Activated CD8-positive, alpha-beta T cell treated with anti-CD3 and anti-CD28 coated beads for 36 hours (primary cell): ENCODE measurements at regions not wholly inside any gene's neighbourhood (a gene's known extent, or its start where the extent isn't known, plus 50 kb on each side); places are given as distances from the start of the nearest gene placed in this dataset.

Source experiments
- ATAC-seq: fragments of 200-7000 bp; cut with Tn5 transposase; one replicate; pipeline ENCODE4 v1.10.0; 2021; ENCODE audit warnings: mild to moderate bottlenecking, moderate library complexity
- CTCF ChIA-PET: fragments of 350-600 bp; sonication (Branson Sonifier 250); formaldehyde crosslinking; loops from one replicate; lab custom pipeline; 2021; ENCODE audit warnings: antibody characterized with exemption; lab: Charles Lee
- POLR2A ChIA-PET: fragments of 350-600 bp; sonication (Branson Sonifier 250); formaldehyde crosslinking; loops from one replicate; lab custom pipeline; 2021; ENCODE audit warnings: antibody characterized with exemption; lab: Charles Lee
- DNase-seq: peaks from one replicate; pipeline ENCODE4 v3.0.0-alpha.2; 2020
- H3K27ac Mint-ChIP-seq: one replicate; pipeline ENCODE4 v1.8.0; 2021; ENCODE audit warnings: mild to moderate bottlenecking, mixed read lengths
- H3K27me3 Mint-ChIP-seq: one replicate; pipeline ENCODE4 v1.8.0; 2021; ENCODE audit warnings: mixed read lengths
- H3K36me3 Mint-ChIP-seq: one replicate; pipeline ENCODE4 v1.8.0; 2021; ENCODE audit warnings: low read depth, mixed read lengths
- H3K4me1 Mint-ChIP-seq: one replicate; pipeline ENCODE4 v1.8.0; 2021; ENCODE audit warnings: low read depth, mixed read lengths
- H3K4me3 Mint-ChIP-seq: one replicate; pipeline ENCODE4 v1.8.0; 2021; ENCODE audit warnings: mild to moderate bottlenecking, moderate library complexity, mixed read lengths
- H3K9me3 Mint-ChIP-seq: one replicate; pipeline ENCODE4 v1.8.0; 2021; ENCODE audit warnings: mixed read lengths
- CTCF ChIP-seq: fragments of 200-600 bp; IDR thresholded peaks from one replicate; pipeline ENCODE4 v1.8.0; 2022; ENCODE audit warnings: antibody characterized with exemption, mild to moderate bottlenecking
- intact Hi-C: fragments of 100-400 bp; cut with micrococcal nuclease; formaldehyde crosslinking; loops from one replicate; pipeline ENCODE4 v1.10.0; 2022

- ChIA-PET CTCF (no interaction called here), POLR2A (no interaction called here)
- DNase-seq = no peak
- Mint-ChIP-seq H3K36me3 (no peaks in the 10 kb centered on the region), H3K4me1 (no peaks in the 10 kb centered on the region), H3K27ac (no peak overlapping the region), H3K27me3 (peaks cover 3% of the 10 kb centered on the region), H3K9me3 (no peaks in the 10 kb centered on the region), H3K4me3 (no peak overlapping the region)
- ATAC-seq = no peak
- TF ChIP-seq CTCF = no peak
- intact Hi-C loops = no loop called here
These were observed 67.3 kb upstream of the ONECUT1 start for GRCh38 chr15:52857471-52857870.

GRCh38 chr15:52856286-52856685, 66.2 kb upstream of the ONECUT1 start:
- Mint-ChIP-seq H3K27me3 (peaks cover 3% of the 10 kb centered on the region), H3K36me3 (no peaks in the 10 kb centered on the region), H3K27ac (no peak overlapping the region), H3K9me3 (no peaks in the 10 kb centered on the region), H3K4me1 (no peaks in the 10 kb centered on the region), H3K4me3 (no peak overlapping the region)
- TF ChIP-seq CTCF = no peak
- DNase-seq (no peak), ATAC-seq (no peak)
- intact Hi-C loops = no loop called here
- ChIA-PET POLR2A (no interaction called here), CTCF (no interaction called here)

DNA sequence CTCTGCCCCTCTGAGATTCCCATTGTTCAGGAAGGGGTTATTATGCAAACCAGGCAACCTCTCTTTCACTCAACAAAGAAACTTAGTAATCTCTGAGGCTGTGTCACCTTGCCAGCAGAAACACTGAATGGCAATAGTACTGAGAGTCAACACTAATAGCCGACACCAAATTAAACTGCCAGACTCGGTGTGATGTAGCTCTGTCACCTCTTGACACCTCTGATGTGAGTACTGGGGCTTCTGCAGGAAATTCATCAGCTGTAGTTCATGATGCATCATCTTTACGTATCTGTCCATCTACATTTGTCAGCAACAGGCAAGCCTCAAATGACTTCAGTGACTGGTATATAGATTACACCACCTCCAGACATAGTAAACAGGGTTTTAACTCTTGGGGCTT, 65.0 kb upstream of the ONECUT1 start:
- ATAC-seq (no peak), DNase-seq (no peak)
- peaks cover 5% of the 10 kb centered on the region for H3K27me3 Mint-ChIP-seq
- H3K36me3 Mint-ChIP-seq = no peaks in the 10 kb centered on the region
- POLR2A ChIA-PET = no interaction called here
- no peaks in the 10 kb centered on the region for H3K4me1 Mint-ChIP-seq
- no peaks in the 10 kb centered on the region for H3K9me3 Mint-ChIP-seq
- CTCF ChIA-PET = no interaction called here
- H3K4me3 Mint-ChIP-seq = no peak overlapping the region
- no peak for TF ChIP-seq CTCF
- intact Hi-C loops = no loop called here
- no peak overlapping the region for H3K27ac Mint-ChIP-seq

- TF ChIP-seq CTCF = no peak
- Mint-ChIP-seq H3K36me3 (no peaks in the 10 kb centered on the region), H3K27ac (no peak overlapping the region), H3K4me1 (no peaks in the 10 kb centered on the region), H3K27me3 (peaks cover 11% of the 10 kb centered on the region), H3K4me3 (no peak overlapping the region), H3K9me3 (no peaks in the 10 kb centered on the region)
- POLR2A ChIA-PET = no interaction called here
- ATAC-seq = no peak
- intact Hi-C loops = no loop called here
- no peak for DNase-seq
- CTCF ChIA-PET = no interaction called here
These were observed 54.7 kb upstream of the ONECUT1 start for GRCh38 chr15:52844823-52845222.
